IPS DF 4.7 (cell line): ENCODE measurements at regions not wholly inside any gene's neighbourhood (a gene's known extent, or its start where the extent isn't known, plus 50 kb on each side); places are given as distances from the start of the nearest gene placed in this dataset.

ENCODE experiments used
- DNase-seq: peaks from one replicate; pipeline ENCODE4 v3.0.0-alpha.2; 2013; ENCODE audit warnings: low spot score; ENCODE audit errors: extremely low read depth

DNA sequence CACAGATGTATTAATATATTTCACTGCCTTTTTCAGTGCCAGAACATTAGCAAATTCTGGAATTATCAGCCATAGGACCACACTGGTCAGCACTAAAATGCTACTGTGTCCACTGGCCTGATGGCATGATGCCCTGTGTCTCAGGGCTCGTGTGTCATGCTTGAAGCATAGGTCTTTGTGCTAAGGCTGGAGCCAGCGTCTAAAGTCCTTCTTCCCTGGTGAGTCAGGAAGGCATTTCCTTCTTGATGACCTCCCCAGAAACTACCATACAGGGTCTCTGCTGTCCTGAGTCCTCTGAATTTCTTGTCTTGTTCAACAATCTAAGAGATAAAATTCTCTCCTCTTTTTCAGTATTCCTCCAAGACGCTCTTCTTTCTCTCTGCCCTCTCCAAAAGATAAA is 489.9 kb downstream of the PSAT1 start:
- no peak for DNase-seq

DNA sequence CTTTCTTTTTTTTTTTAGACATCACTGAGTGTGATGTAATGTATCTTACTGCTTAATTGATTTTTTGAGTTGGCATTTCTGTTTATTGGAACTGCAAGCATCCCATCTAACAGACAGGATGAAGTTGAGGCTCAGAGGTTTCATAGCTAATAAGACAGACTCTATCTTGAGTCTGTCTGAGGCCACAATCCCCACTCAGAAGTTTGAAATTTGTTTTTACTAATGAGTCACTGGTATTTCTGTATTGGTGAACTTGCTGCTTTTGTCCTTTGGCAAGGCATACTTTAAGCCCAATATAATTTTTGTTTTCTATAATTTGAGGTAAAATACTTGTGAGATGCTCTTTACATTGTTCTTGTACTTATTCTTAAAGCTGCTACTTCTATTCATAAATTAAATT is 491.2 kb downstream of the PSAT1 start:
- DNase-seq = no peak

DNA sequence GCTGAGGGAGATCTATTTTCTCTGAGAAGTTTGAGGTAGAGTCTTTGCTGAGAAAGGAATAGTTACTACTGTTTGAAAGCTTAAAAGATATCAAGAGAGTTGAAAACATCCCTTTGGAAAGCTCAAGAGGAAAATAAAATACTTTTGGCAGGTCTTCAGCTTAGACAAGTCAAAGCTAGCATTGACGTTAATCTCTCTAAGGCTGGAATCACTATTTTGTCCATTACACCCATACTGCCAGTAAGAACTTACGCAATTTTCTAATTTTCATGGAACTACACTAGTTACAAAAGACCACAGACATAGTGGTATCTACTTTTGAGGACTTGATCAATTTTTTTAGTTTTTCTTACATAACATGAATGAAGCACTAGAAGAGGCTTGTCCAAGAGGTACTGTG is 494.9 kb downstream of the PSAT1 start:
- DNase-seq = no peak

DNA sequence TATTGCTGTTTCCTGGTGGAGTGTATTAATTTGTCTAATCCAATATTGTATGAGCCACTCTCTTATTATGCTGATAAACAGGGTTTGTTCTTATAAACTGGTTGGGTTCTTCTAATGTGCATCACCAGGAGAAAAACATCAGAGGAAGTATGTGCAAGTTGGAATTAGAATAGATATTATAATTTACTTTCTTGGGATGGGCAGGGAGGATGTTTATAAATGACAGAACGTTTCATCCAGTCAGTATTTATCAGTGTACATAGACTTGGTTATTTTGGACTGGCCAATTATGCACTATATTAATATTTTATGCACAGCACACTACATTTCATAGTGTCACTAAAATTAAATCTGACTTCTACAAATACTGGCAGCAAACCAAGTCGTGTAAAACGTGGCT is 495.8 kb downstream of the PSAT1 start:
- DNase-seq = no peak

DNA sequence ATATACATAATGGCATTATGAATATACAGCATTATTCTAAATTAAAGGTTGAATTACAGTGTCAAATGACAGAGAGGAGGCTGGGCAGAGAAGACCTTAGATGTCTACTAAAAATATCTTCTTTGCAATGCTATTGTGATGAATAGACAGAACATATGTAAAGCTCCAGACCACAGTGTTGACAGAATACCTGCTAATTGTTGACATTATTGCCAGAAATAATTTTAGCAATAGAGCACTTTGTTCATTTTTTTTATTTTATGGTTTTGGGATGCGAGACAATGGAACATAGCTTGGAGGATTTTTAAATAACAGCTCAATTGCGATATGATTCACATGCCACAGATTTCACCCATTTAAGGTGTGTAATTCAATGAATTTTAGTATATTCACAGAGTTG is 508.8 kb downstream of the PSAT1 start:
- no peak for DNase-seq

DNA sequence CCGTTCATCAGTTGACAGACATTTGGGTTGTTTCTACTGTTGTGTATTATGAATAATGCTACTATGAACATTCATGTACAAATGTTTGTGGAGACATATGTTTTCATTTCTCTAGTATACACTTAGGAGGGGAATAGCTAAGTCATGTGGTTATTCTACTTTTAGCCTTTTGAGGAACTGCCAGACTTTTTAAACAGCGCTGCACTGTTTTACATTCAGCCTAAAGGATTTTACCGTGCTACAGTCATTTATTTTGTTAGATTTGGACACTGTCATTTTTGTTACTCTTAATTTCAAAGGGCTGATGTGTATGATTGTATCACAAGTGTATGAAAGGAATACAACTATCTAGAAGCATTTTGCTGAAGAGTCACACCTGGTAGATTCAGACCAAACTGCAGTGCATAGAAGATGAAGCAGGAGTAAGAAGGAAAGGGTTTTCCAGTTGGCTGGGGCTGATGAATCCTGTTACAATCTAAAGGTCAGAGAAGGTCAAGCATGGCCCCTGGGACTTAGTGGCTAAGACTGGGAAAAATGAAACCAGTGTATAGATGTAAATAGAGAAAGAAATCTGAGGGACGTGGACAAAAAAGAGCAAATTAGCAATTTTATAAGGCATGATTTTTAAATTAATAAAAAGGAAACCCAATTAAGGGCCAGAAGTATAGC is 509.7 kb downstream of the PSAT1 start:
- DNase-seq = no peak

DNA sequence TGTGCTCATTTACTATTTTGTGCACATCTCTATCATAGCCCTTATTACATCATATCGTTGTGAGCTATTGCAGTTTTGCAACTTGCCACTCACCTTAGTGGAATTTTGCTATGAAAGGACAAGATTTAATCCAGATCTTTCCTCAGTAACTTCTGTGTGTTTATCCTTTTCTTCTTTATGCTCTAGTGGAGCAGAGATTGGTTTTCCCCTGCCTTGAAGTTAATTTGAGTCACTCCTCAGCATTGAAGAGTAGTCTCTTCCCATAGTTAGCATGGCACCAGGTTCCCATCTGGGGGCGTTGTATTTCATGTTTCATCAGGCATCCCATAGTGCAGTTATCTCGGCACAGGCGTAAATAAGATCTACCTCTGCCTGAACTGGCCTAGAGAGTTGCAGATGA is 510.4 kb downstream of the PSAT1 start:
- no peak for DNase-seq

DNA sequence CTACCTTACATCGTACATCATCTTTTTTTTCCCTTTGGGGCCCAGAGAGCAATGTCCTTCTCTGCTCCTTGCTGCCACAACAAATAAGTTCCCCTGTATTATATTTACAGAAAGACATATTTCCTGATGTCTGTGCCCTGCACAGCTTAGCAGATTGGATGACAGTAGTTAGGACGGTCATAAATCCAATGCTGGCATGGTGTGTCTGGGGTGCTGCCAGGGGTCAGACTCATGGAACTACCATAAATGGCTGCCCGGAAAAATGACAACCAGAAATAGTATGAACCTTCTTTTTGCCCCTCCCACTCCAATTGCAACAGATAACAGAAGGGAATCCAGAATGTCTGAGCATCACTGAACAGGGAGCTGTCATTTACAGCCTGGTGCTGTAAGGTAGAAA is 511.1 kb downstream of the PSAT1 start:
- no peak for DNase-seq

DNA sequence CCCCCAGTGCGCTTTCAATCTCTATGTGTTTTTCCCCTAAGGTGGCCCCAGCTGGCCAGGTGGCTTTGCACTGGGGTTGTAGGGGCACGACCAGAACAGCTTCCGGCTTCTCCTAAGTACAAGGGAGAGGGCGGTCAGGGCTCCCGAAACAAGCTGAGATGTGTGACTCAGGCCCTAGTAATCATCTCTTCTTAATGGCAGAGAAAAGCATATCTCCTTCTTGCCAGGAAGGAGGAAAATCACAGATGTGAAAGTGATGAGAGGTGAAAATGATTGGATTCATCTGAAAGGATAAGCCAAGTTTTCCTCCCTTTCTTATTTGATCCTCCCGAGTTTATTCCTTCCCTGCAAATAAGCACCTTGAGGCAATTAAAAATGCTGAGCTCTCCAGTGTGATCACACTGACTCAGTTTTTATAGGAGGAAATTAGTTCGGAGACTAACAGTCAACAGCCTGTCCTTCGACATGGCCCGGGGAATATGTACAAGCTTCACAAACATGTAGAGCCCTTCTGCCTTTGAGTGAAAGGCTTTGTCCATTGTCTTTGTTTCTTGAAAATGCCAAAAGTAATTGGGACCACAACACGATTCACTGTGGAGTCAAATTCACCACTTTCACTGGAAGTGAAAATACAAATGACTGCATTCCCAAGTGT is 514.8 kb downstream of the PSAT1 start:
- no peak for DNase-seq

DNA sequence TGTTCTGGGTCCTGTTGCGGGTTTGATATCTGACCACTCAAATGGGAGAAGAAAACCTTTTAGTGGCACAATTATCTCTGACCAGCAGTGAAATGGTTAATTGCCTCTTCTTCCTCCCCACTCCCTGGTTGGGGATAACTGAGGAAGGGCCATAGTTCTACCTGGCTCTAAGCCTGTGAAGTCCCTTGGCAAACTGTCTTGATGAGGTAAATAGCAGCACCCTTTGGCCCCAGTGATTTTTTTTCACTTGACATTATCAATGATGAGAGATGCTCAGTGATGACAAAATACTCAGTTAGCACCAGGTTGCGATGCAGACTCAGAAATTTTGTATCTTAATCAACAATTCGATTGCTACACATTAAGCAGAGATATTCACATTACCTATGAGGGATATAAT is 515.7 kb downstream of the PSAT1 start:
- DNase-seq = no peak

DNA sequence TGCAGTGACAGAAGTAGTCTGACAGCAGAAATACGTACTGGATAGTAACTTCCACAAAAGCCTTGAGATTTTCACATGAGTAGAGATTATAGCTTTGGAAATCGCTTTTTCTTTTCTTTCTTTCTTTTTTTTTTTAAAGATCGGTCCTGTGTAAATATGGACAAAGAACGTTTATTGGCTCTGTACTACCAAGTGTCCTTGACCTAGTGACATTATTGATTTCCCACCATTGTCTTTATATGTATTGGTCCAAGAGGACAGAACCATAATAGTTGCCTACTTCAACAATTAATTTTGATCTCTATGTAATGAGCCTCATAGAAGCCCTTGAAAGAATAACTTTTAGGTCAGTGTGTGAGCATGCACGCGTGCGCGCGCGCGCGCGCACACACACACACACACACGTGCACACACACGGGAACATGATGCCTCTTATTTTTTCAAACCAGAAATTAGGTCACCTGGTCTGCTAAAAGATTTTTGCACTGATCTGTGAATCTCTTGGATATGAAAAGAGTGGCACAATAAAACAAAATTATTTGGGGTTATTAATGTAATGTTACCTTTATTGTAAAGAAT is 516.8 kb downstream of the PSAT1 start:
- DNase-seq = no peak

DNA sequence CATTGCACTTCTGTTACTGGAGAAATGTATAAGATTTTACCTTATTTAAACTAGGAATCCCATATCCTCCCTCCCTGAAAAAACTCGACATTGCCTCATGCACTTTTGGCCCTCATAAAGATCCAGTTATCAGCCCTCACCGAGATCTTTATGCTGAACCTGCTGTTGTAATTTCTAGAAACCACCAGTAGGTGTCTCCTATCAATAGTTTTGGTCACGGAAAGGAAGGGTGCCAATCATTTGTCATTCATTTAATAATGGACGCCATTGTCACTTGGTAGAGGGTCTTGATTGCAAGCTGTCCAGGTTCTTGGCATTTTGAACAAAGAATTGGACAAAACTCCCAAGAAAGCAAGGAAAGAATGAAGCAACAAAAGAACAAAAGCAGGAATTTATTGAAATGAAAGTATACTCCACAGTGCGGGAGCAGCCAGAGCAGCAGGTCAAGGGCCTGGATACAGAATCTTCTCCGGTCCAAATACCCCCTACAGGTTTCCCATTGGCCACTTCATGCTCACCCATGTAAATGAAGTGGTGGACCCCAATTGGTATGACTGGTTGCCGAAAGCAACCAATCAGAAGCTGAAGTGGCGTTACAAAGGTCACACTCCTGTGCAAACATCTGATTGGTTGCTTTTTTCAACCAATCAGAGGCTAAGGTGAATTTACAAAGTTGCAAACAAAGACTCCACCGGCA is 524.3 kb downstream of the PSAT1 start:
- peak; percentile 28 for DNase-seq

DNA sequence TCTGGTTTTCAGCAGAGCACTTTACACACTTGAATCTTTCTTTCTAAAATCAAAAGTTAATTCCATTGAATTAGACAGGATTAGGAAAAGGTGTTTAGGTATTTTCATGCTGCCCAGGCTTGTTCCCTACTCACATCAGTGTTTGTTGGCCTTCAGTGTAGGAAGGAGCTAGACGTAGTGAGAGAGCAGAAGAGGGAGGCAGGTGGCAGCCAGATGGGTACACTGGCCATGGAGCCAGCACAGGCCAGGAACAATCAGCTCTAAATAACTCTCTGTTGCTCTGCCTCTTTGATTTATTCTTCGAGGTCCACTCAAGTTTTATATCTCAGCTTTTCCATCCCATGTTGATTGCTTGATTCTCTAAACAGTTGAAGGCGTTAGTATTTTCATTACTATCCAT is 529.6 kb downstream of the PSAT1 start:
- no peak for DNase-seq

DNA sequence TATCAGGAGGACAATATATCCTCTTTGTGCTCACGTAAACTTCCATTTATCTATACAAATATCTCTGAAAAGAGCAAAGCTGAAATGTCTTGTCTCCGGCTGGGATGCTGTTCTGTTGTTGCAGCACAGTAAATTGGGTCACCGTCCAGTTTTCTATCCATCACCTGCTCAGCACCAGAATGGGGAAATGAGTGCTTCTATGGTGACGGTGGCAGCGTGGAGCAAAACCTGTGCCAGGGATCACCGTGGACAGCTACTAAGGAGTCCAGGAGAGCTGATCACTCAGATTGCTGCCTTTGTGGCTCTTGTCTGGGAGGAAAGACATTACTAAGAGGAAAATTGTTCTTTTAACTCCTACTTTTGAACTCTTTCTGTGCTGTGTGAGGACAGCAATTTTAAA is 531.6 kb downstream of the PSAT1 start:
- no peak for DNase-seq

DNA sequence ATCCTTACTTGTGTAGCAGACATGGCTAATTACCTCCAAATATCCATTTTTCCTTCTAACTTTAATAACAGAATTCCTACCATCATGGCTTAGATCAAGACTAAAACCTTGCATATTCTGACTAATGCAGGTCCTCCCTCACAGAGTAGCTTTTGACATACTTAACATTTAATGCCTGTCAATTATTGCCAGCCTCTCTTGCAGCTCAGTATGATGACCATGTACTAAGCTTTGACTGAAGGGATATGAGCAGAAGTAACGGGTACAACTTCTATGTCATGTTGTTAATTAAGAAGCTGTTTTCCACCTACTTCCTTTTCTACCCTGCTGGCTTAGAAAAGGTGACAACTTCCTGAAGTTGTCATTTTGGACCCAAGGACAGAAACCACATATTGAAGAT is 533.4 kb downstream of the PSAT1 start:
- DNase-seq = no peak

DNA sequence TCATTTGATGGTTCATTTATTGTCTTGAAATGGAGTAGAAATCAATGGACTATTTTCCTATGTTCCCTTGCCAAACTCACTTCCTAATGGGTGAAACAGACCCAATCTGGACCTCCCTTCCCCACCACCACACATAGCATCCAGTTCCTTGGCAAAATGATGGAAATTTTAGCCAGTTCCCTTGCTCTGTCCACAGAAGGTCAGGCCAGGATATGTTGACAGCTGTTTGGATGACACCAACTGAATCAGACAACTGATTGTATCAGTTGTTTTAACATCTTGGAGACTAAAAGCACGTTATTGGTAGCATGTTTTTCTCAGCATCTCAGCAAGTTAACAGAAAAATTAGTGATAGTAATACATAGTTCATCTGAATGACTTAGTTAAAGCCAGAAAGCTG is 534.8 kb downstream of the PSAT1 start:
- no peak for DNase-seq

DNA sequence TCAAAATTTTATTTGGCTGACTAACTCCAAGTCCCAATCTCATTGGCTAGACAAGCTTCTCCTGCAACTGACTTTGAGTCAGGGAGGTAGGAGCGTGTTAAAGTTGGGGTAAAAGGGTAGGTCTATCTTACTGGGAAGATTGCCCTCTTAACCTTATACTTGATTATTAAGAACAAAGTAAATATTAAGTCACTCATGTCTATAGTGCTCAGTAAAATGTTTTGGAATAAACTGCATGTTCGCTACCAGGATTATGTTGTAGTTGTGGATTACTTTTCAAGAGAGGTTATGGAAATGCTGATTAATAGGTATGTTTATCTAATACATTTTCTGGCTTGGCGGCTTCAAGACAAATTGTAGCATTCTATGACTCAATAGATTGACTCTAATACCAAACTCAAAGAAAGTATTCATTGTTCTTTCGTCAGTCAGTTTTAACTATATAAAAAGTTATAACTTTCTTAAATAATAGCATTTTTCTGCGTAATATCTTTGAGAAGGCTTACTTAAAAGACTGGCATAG is 539.1 kb downstream of the PSAT1 start:
- no peak for DNase-seq

DNA sequence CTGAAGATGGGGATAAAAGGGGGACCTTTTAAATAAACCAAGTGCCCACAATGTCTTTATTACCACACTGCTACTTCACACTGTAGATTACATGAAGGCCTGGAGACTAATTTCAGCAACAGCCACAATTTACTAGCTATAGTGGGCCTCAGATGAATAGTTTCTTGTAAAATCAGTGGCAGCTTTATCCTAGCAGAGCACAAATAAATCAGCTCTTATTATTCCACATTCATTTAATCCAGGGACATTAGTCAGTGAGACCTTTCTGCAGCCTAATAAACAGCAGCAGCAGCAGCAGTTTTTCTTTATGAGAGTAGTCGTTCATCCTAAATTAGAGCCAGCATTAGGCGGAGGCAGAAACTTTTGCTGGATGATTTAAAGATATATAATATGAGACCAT is 542.3 kb downstream of the PSAT1 start:
- DNase-seq = no peak

DNA sequence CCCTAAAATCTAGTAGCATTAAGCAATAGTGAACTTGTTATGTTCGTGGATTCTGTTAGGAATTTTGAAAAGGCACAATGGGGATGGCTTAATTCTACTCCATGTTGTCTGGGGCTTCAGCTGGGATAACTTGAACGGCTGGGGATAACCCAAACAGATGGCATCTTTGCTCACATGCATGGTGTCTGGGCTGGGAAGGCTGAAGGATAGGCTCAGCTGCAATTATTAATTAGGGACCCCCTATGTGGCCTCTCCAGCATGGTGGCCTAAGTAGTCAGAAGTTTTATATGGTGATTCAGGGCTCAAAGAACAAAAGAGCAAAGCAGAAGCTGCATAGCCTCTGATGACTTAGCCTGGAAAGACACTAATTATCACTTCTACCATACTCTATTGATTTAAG is 551.1 kb downstream of the PSAT1 start:
- no peak for DNase-seq

DNA sequence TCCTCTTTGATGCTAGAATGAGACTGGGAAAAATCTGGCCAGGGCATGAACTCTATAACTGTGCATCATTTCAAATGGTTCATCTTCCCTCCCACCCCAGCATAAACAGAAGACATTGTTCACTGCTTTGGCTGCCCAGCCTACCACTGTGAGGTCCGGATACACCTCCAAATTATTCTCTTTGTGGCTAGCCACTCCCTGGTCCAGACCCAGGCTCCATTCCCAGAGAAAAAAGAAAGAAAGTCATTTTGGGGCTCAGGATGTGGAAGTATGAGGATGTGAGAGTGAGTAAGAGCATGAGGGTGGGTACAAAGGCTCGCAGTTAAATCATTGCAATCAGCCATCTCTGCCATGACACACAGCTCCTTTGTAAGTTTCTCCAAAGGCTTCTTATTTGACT is 559.2 kb downstream of the PSAT1 start:
- DNase-seq = no peak

DNA sequence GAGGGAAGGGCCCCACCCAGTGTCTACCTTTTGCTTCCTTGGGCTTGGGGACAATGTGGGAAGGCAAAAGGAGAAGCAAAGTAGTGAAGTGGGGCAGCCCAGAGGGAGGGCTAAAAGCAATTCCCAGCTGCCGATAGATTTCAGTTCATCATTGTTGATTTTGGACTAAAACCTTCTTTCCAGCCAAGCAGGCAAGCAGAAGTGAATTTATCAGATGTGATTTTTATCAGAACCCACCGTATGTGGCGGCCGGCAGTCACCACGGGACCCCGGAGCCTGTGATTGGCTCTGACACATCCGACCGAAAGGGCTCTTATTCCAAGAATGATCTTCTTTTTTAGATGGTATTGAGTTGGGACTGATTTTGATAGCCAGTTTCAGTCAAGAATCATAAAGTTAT is 559.9 kb downstream of the PSAT1 start:
- DNase-seq = no peak
